Hippocampal formation (tissue), 2 donors: ENCODE measurements at regions not wholly inside any gene's neighbourhood (a gene's known extent, or its start where the extent isn't known, plus 50 kb on each side); places are given as distances from the start of the nearest gene placed in this dataset.

Source experiments
- DNase-seq, 2 donors: peaks; one replicate each; lab custom pipeline; 2025; lab: John Stamatoyannopoulos, UW

GRCh38 chr7:155360495-155361345 lies 63.0 kb downstream of the INSIG1 start:
- no peak for DNase-seq

- no peak for DNase-seq
Observed at GRCh38 chr7:155361346-155361680, 63.6 kb downstream of the INSIG1 start.

GRCh38 chr7:155361947-155362346 lies 64.3 kb downstream of the INSIG1 start:
- DNase-seq = no peak

GRCh38 chr7:155362380-155363145 lies 64.9 kb downstream of the INSIG1 start:
- DNase-seq = no peak

GRCh38 chr7:155363146-155363539 lies 65.5 kb downstream of the INSIG1 start:
- no peak for DNase-seq

GRCh38 chr7:155363852-155364600 lies 66.3 kb downstream of the INSIG1 start:
- no peak for DNase-seq

GRCh38 chr7:155365146-155365874 lies 67.6 kb downstream of the INSIG1 start:
- no peak for DNase-seq

GRCh38 chr7:155368894-155369600 lies 71.4 kb downstream of the INSIG1 start:
- DNase-seq = no peak

GRCh38 chr7:155369766-155370165 lies 72.1 kb downstream of the INSIG1 start:
- no peak for DNase-seq

- DNase-seq = no peak
Observed at GRCh38 chr7:155371331-155371883, 73.7 kb downstream of the INSIG1 start.

GRCh38 chr7:155371884-155372781 lies 74.5 kb downstream of the INSIG1 start:
- no peak for DNase-seq

- DNase-seq = no peak
Observed at GRCh38 chr7:155372782-155373358, 75.2 kb downstream of the INSIG1 start.

- no peak for DNase-seq
Observed at GRCh38 chr7:155373359-155374273, 75.9 kb downstream of the INSIG1 start.

GRCh38 chr7:155374276-155375252 lies 76.9 kb downstream of the INSIG1 start:
- no peak for DNase-seq

- no peak for DNase-seq
Observed at GRCh38 chr7:155375337-155376277, 77.9 kb downstream of the INSIG1 start.
